Adrenal gland (tissue), 9 donors: ENCODE measurements at regions not wholly inside any gene's neighbourhood (a gene's known extent, or its start where the extent isn't known, plus 50 kb on each side); places are given as distances from the start of the nearest gene placed in this dataset.

ENCODE experiments used
- DNase-seq, 7 donors: peaks; one replicate each; pipeline ENCODE4 v3.0.0-alpha.2; 2019 to 2020
- H3K27ac ChIP-seq, 5 donors: fragments of 200-600 bp; sonication (generic) in 4 of 5; 1 replicate in 3 of 5; 2 replicates in 2 of 5; pipeline versions ENCODE4 v1.5.1 to v1.8.0; 2016 to 2020; ENCODE audit warnings: mild to moderate bottlenecking in 1 of 5
- H3K27me3 ChIP-seq: fragments of 200-600 bp; 2 replicates; pipeline ENCODE4 v1.8.0; 2021
- H3K36me3 ChIP-seq, 2 donors: fragments of 200-600 bp; replicated peaks in 1 of 2; 1 replicate in 1 of 2; 2 replicates in 1 of 2; pipeline versions ENCODE4 v1.5.1 to v1.8.0; 2018 to 2022
- H3K4me1 ChIP-seq, 2 donors: fragments of 200-600 bp; replicated peaks in 1 of 2; 1 replicate in 1 of 2; 2 replicates in 1 of 2; pipeline versions ENCODE4 v1.5.1 to v1.8.0; 2018 to 2021
- H3K4me3 ChIP-seq, 4 donors: fragments of 200-600 bp; sonication (generic) in 3 of 4; one replicate each; pipeline ENCODE4 v1.5.1; 2016 to 2018
- H3K9me3 ChIP-seq, 3 donors: fragments of 200-600 bp; sonication (generic) in 1 of 3; replicated peaks in 1 of 3; 1 replicate in 2 of 3; 2 replicates in 1 of 3; pipeline versions ENCODE4 v1.5.1 to v1.8.0; 2016 to 2021
- CTCF ChIP-seq, 6 experiments: fragments of 450-650 bp in 4 of 6; fragments of 200-600 bp in 2 of 6; sonication (generic) in 1 of 6; IDR thresholded peaks; 1 replicate in 5 of 6; 2 replicates in 1 of 6; pipeline versions ENCODE4 v1.5.1 to v1.8.0; 2016 to 2021; ENCODE audit warnings: antibody characterized with exemption in 6 of 6, mild to moderate bottlenecking in 2 of 6, moderate library complexity in 1 of 6
- POLR2A ChIP-seq, 2 donors: fragments of 450-650 bp; IDR thresholded peaks; one replicate each; pipeline ENCODE4 v1.6.1; 2017; ENCODE audit warnings: antibody characterized with exemption in 2 of 2, mild to moderate bottlenecking in 2 of 2, moderate library complexity in 1 of 2
- WGBS, 4 donors: extraction: QIAGEN DNeasy Blood & Tissue Kit in 2 of 4; methylation state at CpG; one replicate each; pipeline versions ENCODE4 v1.1.5 to v1.1.7; 2013 to 2017; 5-methylcytosine and 5-hydroxymethylcytosine counted together
- intact Hi-C, 2 donors: fragments of 100-400 bp; cut with DNase I; formaldehyde crosslinking; loops; one replicate each; pipeline versions ENCODE4 v1.14.1 to v1.15.0; 2022 to 2023
- donor health status: healthy with polysubstance abuse.
- donor health status: Bipolar disorder and iron deficiency.
- donor health status: DM: yes; HTN: yes; CAD: no.
- donor health status: DM: no; HTN: no; CAD: no.
- donor health status: DM: no; HTN: no; CAD: no.

- intact Hi-C loops: no loop called here
- no peaks in the 10 kb centered on the region for H3K36me3 ChIP-seq
- 69 to 81% (median 78%) methylated on average over 3 of the region's 3 CpGs for WGBS, 4 donors
- H3K4me3 ChIP-seq: no peak overlapping the region
- no peak overlapping the region for H3K27ac ChIP-seq
- TF ChIP-seq POLR2A (IDR thresholded peaks at IDR 0.05) (no peak), CTCF (IDR thresholded peaks at IDR 0.05) (no peak)
- DNase-seq: no peak
- no peaks in the 10 kb centered on the region for H3K9me3 ChIP-seq
- H3K27me3 ChIP-seq: peaks cover 7% of the 10 kb centered on the region
- H3K4me1 ChIP-seq: no peaks in the 10 kb centered on the region
Observed at GRCh38 chr2:13019781-13020180, 303.0 kb downstream of the TRIB2 start.

- H3K4me1 ChIP-seq: no peaks in the 10 kb centered on the region
- DNase-seq: no peak
- peaks cover 7% of the 10 kb centered on the region for H3K27me3 ChIP-seq
- no peak overlapping the region for H3K4me3 ChIP-seq
- no peaks in the 10 kb centered on the region for H3K9me3 ChIP-seq
- intact Hi-C loops: no loop called here
- 69 to 81% (median 78%) methylated on average over 3 of the region's 3 CpGs for WGBS, 4 donors
- no peaks in the 10 kb centered on the region for H3K36me3 ChIP-seq
- H3K27ac ChIP-seq: no peak overlapping the region
- no peak for TF ChIP-seq POLR2A (IDR thresholded peaks at IDR 0.05)
Observed at GRCh38 chr2:13020469-13020868, 303.7 kb downstream of the TRIB2 start.

GRCh38 chr2:13021470-13021957, 304.8 kb downstream of the TRIB2 start:
- Histone ChIP-seq H3K27me3 (peaks cover 4% of the 10 kb centered on the region), H3K4me1 (no peaks in the 10 kb centered on the region), H3K4me3 (no peak overlapping the region), H3K27ac (no peak overlapping the region), H3K36me3 (no peaks in the 10 kb centered on the region), H3K9me3 (no peaks in the 10 kb centered on the region)
- no peak for TF ChIP-seq POLR2A (IDR thresholded peaks at IDR 0.05)
- TF ChIP-seq CTCF (IDR thresholded peaks at IDR 0.05): no peak
- intact Hi-C loops: no loop called here
- no peak for DNase-seq
- 26 to 48% (median 36%) methylated on average over 3 of the region's 3 CpGs for WGBS, 4 donors

GRCh38 chr2:13030606-13031005, 313.9 kb downstream of the TRIB2 start:
- H3K36me3 ChIP-seq: no peaks in the 10 kb centered on the region
- 73 to 97% (median 90%) methylated on average over 2 of the region's 2 CpGs for whole genome bisulfite sequencing, 4 donors
- H3K9me3 ChIP-seq: no peaks in the 10 kb centered on the region
- H3K4me3 ChIP-seq: no peak overlapping the region
- TF ChIP-seq CTCF (IDR thresholded peaks at IDR 0.05) (no peak), POLR2A (IDR thresholded peaks at IDR 0.05) (no peak)
- H3K27me3 ChIP-seq: no peaks in the 10 kb centered on the region
- intact Hi-C loops: no loop called here
- H3K4me1 ChIP-seq: no peaks in the 10 kb centered on the region
- DNase-seq: no peak
- no peak overlapping the region for H3K27ac ChIP-seq

- no peak overlapping the region for H3K27ac ChIP-seq
- intact Hi-C loops: no loop called here
- no peaks in the 10 kb centered on the region for H3K9me3 ChIP-seq
- no peaks in the 10 kb centered on the region for H3K4me1 ChIP-seq
- no peaks in the 10 kb centered on the region for H3K36me3 ChIP-seq
- TF ChIP-seq CTCF (IDR thresholded peaks at IDR 0.05): no peak
- TF ChIP-seq POLR2A (IDR thresholded peaks at IDR 0.05): no peak
- 53 to 69% (median 59%) methylated on average over 1 of the region's 1 CpG for WGBS, 4 donors
- no peak overlapping the region for H3K4me3 ChIP-seq
- no peak for DNase-seq
- H3K27me3 ChIP-seq: peaks cover under 1% of the 10 kb centered on the region
Observed at GRCh38 chr2:13034861-13035260, 318.1 kb downstream of the TRIB2 start.
